Keratinocyte (primary cell): ENCODE measurements at regions not wholly inside any gene's neighbourhood (a gene's known extent, or its start where the extent isn't known, plus 50 kb on each side); places are given as distances from the start of the nearest gene placed in this dataset.

Experiments used
- DNase-seq: peaks from one replicate; pipeline ENCODE4 v3.0.0-alpha.2; 2011; ENCODE audit warnings: low read depth, missing footprints, low spot score
- FAIRE-seq: peaks from 2 replicates; lab custom pipeline; 2011; peaks lifted over from hg19 to GRCh38; lab: Jason Lieb, UNC
- H2AFZ ChIP-seq: 2 replicates; pipeline ENCODE4 v1.6.0; 2012; ENCODE audit warnings: low read length, control low read depth, inconsistent platforms; ENCODE audit not compliant: control insufficient read depth
- H3K27ac ChIP-seq: 2 replicates; pipeline ENCODE4 v1.5.1; 2011; ENCODE audit warnings: low read length; ENCODE audit not compliant: control insufficient read depth, insufficient read depth
- H3K27me3 ChIP-seq: 3 replicates; pipeline ENCODE4 v1.6.0; 2011; ENCODE audit warnings: low read length; ENCODE audit not compliant: control insufficient read depth, insufficient read depth; ENCODE audit errors: extremely low read depth
- H3K36me3 ChIP-seq, 2 experiments: 2 replicates in 1 of 2; 3 replicates in 1 of 2; pipeline ENCODE4 v1.5.1; 2011; ENCODE audit warnings: low read length in 2 of 2, mild to moderate bottlenecking in 1 of 2; ENCODE audit not compliant: control insufficient read depth in 2 of 2, insufficient read depth in 2 of 2; ENCODE audit errors: extremely low read depth in 1 of 2
- H3K4me1 ChIP-seq: 3 replicates; pipeline ENCODE4 v1.5.1; 2011; ENCODE audit warnings: low read length; ENCODE audit not compliant: control insufficient read depth, insufficient read depth; ENCODE audit errors: extremely low read depth
- H3K4me2 ChIP-seq: 3 replicates; pipeline ENCODE4 v1.6.0; 2011; ENCODE audit warnings: low read depth, low read length; ENCODE audit not compliant: control insufficient read depth, insufficient read depth; ENCODE audit errors: extremely low read depth
- H3K4me3 ChIP-seq, 3 experiments: fragments of 200-600 bp in 1 of 3; sonication (generic) in 1 of 3; 2 replicates in 2 of 3; 3 replicates in 1 of 3; pipeline ENCODE4 v1.5.1; 2011 to 2016; ENCODE audit warnings: low read length in 3 of 3, mild to moderate bottlenecking in 3 of 3, control low read depth in 2 of 3, inconsistent platforms in 1 of 3, low read depth in 1 of 3, mixed read lengths in 1 of 3, mixed run types in 1 of 3, moderate library complexity in 1 of 3; ENCODE audit not compliant: control insufficient read depth in 2 of 3, insufficient read depth in 2 of 3; ENCODE audit errors: extremely low read depth in 1 of 3
- H3K79me2 ChIP-seq: 2 replicates; pipeline ENCODE4 v1.6.0; 2012; ENCODE audit warnings: low read length; ENCODE audit not compliant: control insufficient read depth, insufficient read depth
- H3K9ac ChIP-seq: 3 replicates; pipeline ENCODE4 v1.6.0; 2011; ENCODE audit warnings: low read length; ENCODE audit not compliant: control insufficient read depth, insufficient read depth; ENCODE audit errors: extremely low read depth
- H3K9me1 ChIP-seq: 3 replicates; pipeline ENCODE4 v1.6.0; 2011; ENCODE audit warnings: low read length; ENCODE audit not compliant: control insufficient read depth, insufficient read depth; ENCODE audit errors: extremely low read depth
- H3K9me3 ChIP-seq: 2 replicates; pipeline ENCODE4 v1.5.1; 2012; ENCODE audit warnings: low read depth, low read length; ENCODE audit not compliant: control insufficient read depth
- H4K20me1 ChIP-seq: 3 replicates; pipeline ENCODE4 v1.6.0; 2011; ENCODE audit warnings: low read length; ENCODE audit not compliant: control insufficient read depth, insufficient read depth; ENCODE audit errors: extremely low read depth
- CTCF ChIP-seq, 3 experiments: IDR thresholded peaks in 1 of 3; conservative IDR thresholded peaks in 1 of 3; optimal IDR thresholded peaks in 1 of 3; 2 replicates in 2 of 3; 3 replicates in 1 of 3; pipeline versions ENCODE3 to v1.5.1; 2011; ENCODE audit warnings: low read length in 3 of 3, mild to moderate bottlenecking in 3 of 3, moderate library complexity in 2 of 3, control low read depth in 1 of 3, inconsistent platforms in 1 of 3; ENCODE audit not compliant: insufficient read depth in 2 of 3; ENCODE audit errors: extremely low read depth in 1 of 3
- EZH2 ChIP-seq: IDR thresholded peaks from one replicate; pipeline ENCODE4 v1.6.1; 2012; ENCODE audit warnings: inconsistent platforms, mild to moderate bottlenecking, low read length, moderate library complexity
- dilution Hi-C: fragments of 300-500 bp; cut with MboI; formaldehyde crosslinking; loops from one replicate; pipeline ENCODE4 v1.7.0; 2020; ENCODE audit warnings: low sequenced_read_pairs; ENCODE audit not compliant: extremely low pct_ligation_motif_present

GRCh38 chr13:62960723-62961122, 1545.1 kb upstream of the PCDH20 start:
- H3K79me2 ChIP-seq: no peaks in the 10 kb centered on the region
- TF ChIP-seq EZH2 (no peak), CTCF (optimal IDR thresholded peaks at IDR 0.05 in 1 of 3, IDR thresholded peaks at IDR 0.05 in 1 of 3, conservative IDR thresholded peaks at IDR 0.05 in 1 of 3; ENCODE audit: extremely low read depth in 1 of 3, insufficient read depth in 2 of 3, low read length in 3 of 3) (no peak)
- no peak for FAIRE-seq

GRCh38 chr13:62933809-62934208, 1518.2 kb upstream of the PCDH20 start:
- Histone ChIP-seq H3K4me3 (no peak overlapping the region), H3K4me1 (no peaks in the 10 kb centered on the region), H3K9me3 (no peaks in the 10 kb centered on the region), H3K9me1 (no peaks in the 10 kb centered on the region), H3K27ac (no peak overlapping the region), H3K79me2 (no peaks in the 10 kb centered on the region), H3K36me3 (no peaks in the 10 kb centered on the region), H3K4me2 (no peak overlapping the region), H3K9ac (no peak overlapping the region), H3K27me3 (no peaks in the 10 kb centered on the region), H2AFZ (no peak overlapping the region), H4K20me1 (no peaks in the 10 kb centered on the region)
- dilution Hi-C loops: no loop called here
- TF ChIP-seq EZH2 (no peak), CTCF (optimal IDR thresholded peaks at IDR 0.05 in 1 of 3, IDR thresholded peaks at IDR 0.05 in 1 of 3, conservative IDR thresholded peaks at IDR 0.05 in 1 of 3; ENCODE audit: extremely low read depth in 1 of 3, insufficient read depth in 2 of 3, low read length in 3 of 3) (no peak)
- FAIRE-seq (no peak), DNase-seq (no peak)

More at GRCh38 chr13:62960723-62961122, 1545.1 kb upstream of the PCDH20 start:
- no peaks in the 10 kb centered on the region for H4K20me1 ChIP-seq
- H3K4me2 ChIP-seq: no peak overlapping the region
- H3K27ac ChIP-seq: no peak overlapping the region
- H3K36me3 ChIP-seq: no peaks in the 10 kb centered on the region
- no peaks in the 10 kb centered on the region for H3K27me3 ChIP-seq
- no peak overlapping the region for H3K4me3 ChIP-seq
- no peaks in the 10 kb centered on the region for H3K9me1 ChIP-seq
- dilution Hi-C loops: no loop called here
- no peaks in the 10 kb centered on the region for H3K9me3 ChIP-seq
- DNase-seq: no peak
- H2AFZ ChIP-seq: no peak overlapping the region
- no peaks in the 10 kb centered on the region for H3K4me1 ChIP-seq
- H3K9ac ChIP-seq: no peak overlapping the region
